Ovary (tissue), 3 donors: ENCODE measurements at regions not wholly inside any gene's neighbourhood (a gene's known extent, or its start where the extent isn't known, plus 50 kb on each side); places are given as distances from the start of the nearest gene placed in this dataset.

Experiments used
- POLR2A ChIP-seq: fragments of 450-650 bp; IDR thresholded peaks from one replicate; pipeline ENCODE4 v1.6.1; 2017; ENCODE audit warnings: antibody characterized with exemption, mild to moderate bottlenecking, moderate library complexity
- TF ChIP-seq, protein P1 (sequence below), 3 donors: fragments of 450-650 bp in 2 of 3; fragments of 200-600 bp in 1 of 3; IDR thresholded peaks; one replicate each; pipeline versions ENCODE4 v1.5.1 to v1.8.0; 2016 to 2022; ENCODE audit warnings: antibody characterized with exemption in 3 of 3, mild to moderate bottlenecking in 1 of 3
- donor health status: DM: no; HTN: no; CAD: no.

DNA sequence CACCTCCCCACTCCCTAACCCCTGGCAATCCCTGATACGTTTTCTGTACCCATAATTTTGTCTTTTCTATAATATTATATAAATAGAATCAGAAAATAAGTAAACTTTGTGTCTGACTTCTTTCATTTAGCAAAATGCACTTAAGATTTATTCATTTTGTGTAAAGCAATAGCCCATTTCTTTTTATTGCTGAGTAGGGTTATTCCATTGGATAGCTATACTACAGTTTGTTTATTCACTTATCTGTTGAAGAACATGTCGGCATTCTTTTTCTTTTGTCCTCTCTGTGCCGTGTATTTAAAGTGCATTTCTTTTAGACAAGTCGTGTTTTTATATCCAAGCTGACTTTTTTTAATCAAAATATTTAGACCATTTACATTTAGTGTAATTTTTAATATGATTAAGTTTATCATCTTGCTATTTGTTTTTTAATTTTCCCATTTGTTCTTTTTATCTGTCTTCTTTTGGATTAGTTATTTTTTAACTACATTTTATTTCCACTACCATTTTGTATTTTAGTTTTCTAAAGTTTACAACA is 176.4 kb upstream of the TSHZ3 start:
- TF ChIP-seq POLR2A: no peak
- TF ChIP-seq, protein P1, sequence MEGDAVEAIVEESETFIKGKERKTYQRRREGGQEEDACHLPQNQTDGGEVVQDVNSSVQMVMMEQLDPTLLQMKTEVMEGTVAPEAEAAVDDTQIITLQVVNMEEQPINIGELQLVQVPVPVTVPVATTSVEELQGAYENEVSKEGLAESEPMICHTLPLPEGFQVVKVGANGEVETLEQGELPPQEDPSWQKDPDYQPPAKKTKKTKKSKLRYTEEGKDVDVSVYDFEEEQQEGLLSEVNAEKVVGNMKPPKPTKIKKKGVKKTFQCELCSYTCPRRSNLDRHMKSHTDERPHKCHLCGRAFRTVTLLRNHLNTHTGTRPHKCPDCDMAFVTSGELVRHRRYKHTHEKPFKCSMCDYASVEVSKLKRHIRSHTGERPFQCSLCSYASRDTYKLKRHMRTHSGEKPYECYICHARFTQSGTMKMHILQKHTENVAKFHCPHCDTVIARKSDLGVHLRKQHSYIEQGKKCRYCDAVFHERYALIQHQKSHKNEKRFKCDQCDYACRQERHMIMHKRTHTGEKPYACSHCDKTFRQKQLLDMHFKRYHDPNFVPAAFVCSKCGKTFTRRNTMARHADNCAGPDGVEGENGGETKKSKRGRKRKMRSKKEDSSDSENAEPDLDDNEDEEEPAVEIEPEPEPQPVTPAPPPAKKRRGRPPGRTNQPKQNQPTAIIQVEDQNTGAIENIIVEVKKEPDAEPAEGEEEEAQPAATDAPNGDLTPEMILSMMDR (IDR thresholded peaks at IDR 0.05): no peak
